Gastroesophageal sphincter (tissue), 4 donors: ENCODE measurements at regions not wholly inside any gene's neighbourhood (a gene's known extent, or its start where the extent isn't known, plus 50 kb on each side); places are given as distances from the start of the nearest gene placed in this dataset.

ENCODE experiments used
- ATAC-seq: fragments of 150-250 bp; one replicate; pipeline ENCODE4 v1.9.1; 2016; ENCODE audit warnings: mild to moderate bottlenecking, moderate library complexity
- H3K27ac ChIP-seq, 4 donors: fragments of 200-600 bp; sonication (generic) in 3 of 4; 1 replicate in 3 of 4; 2 replicates in 1 of 4; pipeline ENCODE4 v1.5.1; 2016 to 2019
- H3K27me3 ChIP-seq: fragments of 200-600 bp; sonication (generic); one replicate; pipeline ENCODE4 v1.5.1; 2019
- H3K36me3 ChIP-seq, 2 donors: fragments of 200-600 bp; sonication (generic); one replicate each; pipeline ENCODE4 v1.5.1; 2019; ENCODE audit warnings: control low read depth in 1 of 2
- H3K4me1 ChIP-seq, 3 donors: fragments of 200-600 bp; sonication (generic); 1 replicate in 2 of 3; 2 replicates in 1 of 3; pipeline ENCODE4 v1.5.1; 2016 to 2019; ENCODE audit warnings: control low read depth in 2 of 3
- H3K4me3 ChIP-seq, 2 donors: fragments of 200-600 bp; sonication (generic); one replicate each; pipeline ENCODE4 v1.5.1; 2019; ENCODE audit warnings: mild to moderate bottlenecking in 1 of 2, moderate library complexity in 1 of 2
- H3K9me3 ChIP-seq, 3 donors: fragments of 200-600 bp; sonication (generic); one replicate each; pipeline ENCODE4 v1.5.1; 2017 to 2019; ENCODE audit warnings: control low read depth in 2 of 3
- CTCF ChIP-seq, 4 experiments: fragments of 200-600 bp in 2 of 4; fragments of 450-650 bp in 2 of 4; sonication (generic) in 1 of 4; IDR thresholded peaks; one replicate each; pipeline ENCODE4 v1.5.1; 2017 to 2019; ENCODE audit warnings: antibody characterized with exemption in 4 of 4, mild to moderate bottlenecking in 2 of 4, moderate library complexity in 2 of 4
- EP300 ChIP-seq: sonication (generic); formaldehyde crosslinking; IDR thresholded peaks from one replicate; pipeline ENCODE4 v1.6.1; 2017; ENCODE audit warnings: antibody characterized with exemption, mild to moderate bottlenecking
- POLR2A ChIP-seq, 2 donors: fragments of 450-650 bp; IDR thresholded peaks; one replicate each; pipeline ENCODE4 v1.6.1; 2017; ENCODE audit warnings: antibody characterized with exemption in 2 of 2, mild to moderate bottlenecking in 2 of 2, moderate library complexity in 1 of 2
- POLR2AphosphoS5 ChIP-seq: sonication (generic); formaldehyde crosslinking; IDR thresholded peaks from one replicate; pipeline ENCODE4 v1.6.1; 2017; ENCODE audit warnings: antibody characterized with exemption
- WGBS, 2 donors: methylation state at CpG; one replicate each; pipeline ENCODE4 v1.1.5; 2018; ENCODE audit warnings: low coverage in 1 of 2; 5-methylcytosine and 5-hydroxymethylcytosine counted together

- no peaks in the 10 kb centered on the region for H3K27me3 ChIP-seq
- no peaks in the 10 kb centered on the region for H3K9me3 ChIP-seq
- no peaks in the 10 kb centered on the region for H3K36me3 ChIP-seq
- no peaks in the 10 kb centered on the region for H3K4me1 ChIP-seq
- H3K27ac ChIP-seq, result no peak overlapping the region
- no peak for ATAC-seq
- H3K4me3 ChIP-seq, result no peak overlapping the region
- TF ChIP-seq CTCF (IDR thresholded peaks at IDR 0.05) (no peak), POLR2A (IDR thresholded peaks at IDR 0.05) (no peak), EP300 (no peak), POLR2AphosphoS5 (no peak)
- 73 to 76% methylated on average over 2 of the region's 2 CpGs for WGBS, 2 donors
Observed at GRCh38 chr6:14390805-14391204, 273.2 kb downstream of the CD83 start.

GRCh38 chr6:14393910-14394309 is 276.3 kb downstream of the CD83 start:
- Histone ChIP-seq H3K4me3 (no peak overlapping the region), H3K27me3 (peaks cover 4% of the 10 kb centered on the region), H3K36me3 (no peaks in the 10 kb centered on the region), H3K4me1 (no peaks in the 10 kb centered on the region), H3K27ac (no peak overlapping the region), H3K9me3 (no peaks in the 10 kb centered on the region)
- 79 to 85% methylated on average over 4 of the region's 4 CpGs for whole genome bisulfite sequencing, 2 donors
- no peak for ATAC-seq
- TF ChIP-seq POLR2AphosphoS5, result no peak
- no peak for TF ChIP-seq CTCF (IDR thresholded peaks at IDR 0.05)
- no peak for TF ChIP-seq EP300
- no peak for TF ChIP-seq POLR2A (IDR thresholded peaks at IDR 0.05)

GRCh38 chr6:14396392-14396791 is 278.8 kb downstream of the CD83 start:
- H3K36me3 ChIP-seq, result no peaks in the 10 kb centered on the region
- no peak for ATAC-seq
- TF ChIP-seq POLR2A (IDR thresholded peaks at IDR 0.05) (no peak), CTCF (IDR thresholded peaks at IDR 0.05) (no peak), POLR2AphosphoS5 (no peak), EP300 (no peak)
- 86 to 97% methylated on average over 4 of the region's 4 CpGs for WGBS, 2 donors
- H3K27me3 ChIP-seq, result peaks cover 4% of the 10 kb centered on the region
- H3K4me3 ChIP-seq, result no peak overlapping the region
- H3K4me1 ChIP-seq, result no peaks in the 10 kb centered on the region
- no peak overlapping the region for H3K27ac ChIP-seq
- no peaks in the 10 kb centered on the region for H3K9me3 ChIP-seq

- Histone ChIP-seq H3K4me1 (no peaks in the 10 kb centered on the region), H3K36me3 (no peaks in the 10 kb centered on the region), H3K27ac (no peak overlapping the region), H3K9me3 (no peaks in the 10 kb centered on the region), H3K27me3 (peaks cover 4% of the 10 kb centered on the region), H3K4me3 (no peak overlapping the region)
- no peak for ATAC-seq
- WGBS, 2 donors, result 10 to 60% methylated on average over 2 to 5 of the region's 12 CpGs
- no peak for TF ChIP-seq POLR2A (IDR thresholded peaks at IDR 0.05)
- TF ChIP-seq EP300, result no peak
- no peak for TF ChIP-seq CTCF (IDR thresholded peaks at IDR 0.05)
- TF ChIP-seq POLR2AphosphoS5, result no peak
Observed at GRCh38 chr6:14396826-14397517, 279.4 kb downstream of the CD83 start.

- Histone ChIP-seq H3K36me3 (no peaks in the 10 kb centered on the region), H3K27me3 (peaks cover 4% of the 10 kb centered on the region), H3K9me3 (no peaks in the 10 kb centered on the region), H3K4me1 (no peaks in the 10 kb centered on the region), H3K27ac (no peak overlapping the region), H3K4me3 (no peak overlapping the region)
- 89 to 93% methylated on average over 2 to 6 of the region's 6 CpGs for WGBS, 2 donors
- no peak for ATAC-seq
- TF ChIP-seq POLR2AphosphoS5, result no peak
- no peak for TF ChIP-seq EP300
- TF ChIP-seq POLR2A (IDR thresholded peaks at IDR 0.05), result no peak
- no peak for TF ChIP-seq CTCF (IDR thresholded peaks at IDR 0.05)
Observed at GRCh38 chr6:14397518-14397901, 279.9 kb downstream of the CD83 start.
